ENCODE measurements at regions not wholly inside any gene's neighbourhood (a gene's known extent, or its start where the extent isn't known, plus 50 kb on each side); places are given as distances from the start of the nearest gene placed in this dataset.

GRCh38 chr13:80097561-80097960 is 243.4 kb downstream of the SPRY2 start:
- no peak overlapping the region for H3K27ac ChIP-seq
- no peaks in the 10 kb centered on the region for H3K36me3 ChIP-seq
- H3K9me3 ChIP-seq: no peaks in the 10 kb centered on the region
- H3K4me1 ChIP-seq (ENCODE audit: control insufficient read depth in 1 of 2, insufficient read depth in 1 of 2, low read depth in 1 of 2, low read length in 1 of 2): no peaks in the 10 kb centered on the region
- no peak overlapping the region for H3K4me3 ChIP-seq (ENCODE audit: low read depth in 1 of 2, low read length in 1 of 2)
- H3K27me3 ChIP-seq: no peaks in the 10 kb centered on the region
- no peak for TF ChIP-seq CTCF (IDR thresholded peaks at IDR 0.05)

- no peak for TF ChIP-seq CTCF (IDR thresholded peaks at IDR 0.05)
- Histone ChIP-seq H3K27me3 (no peaks in the 10 kb centered on the region), H3K4me3 (ENCODE audit: low read depth in 1 of 2, low read length in 1 of 2) (no peak overlapping the region), H3K9me3 (no peaks in the 10 kb centered on the region), H3K36me3 (no peaks in the 10 kb centered on the region), H3K4me1 (ENCODE audit: control insufficient read depth in 1 of 2, insufficient read depth in 1 of 2, low read depth in 1 of 2, low read length in 1 of 2) (no peaks in the 10 kb centered on the region), H3K27ac (no peak overlapping the region)
Measured at GRCh38 chr13:80096383-80096782, 244.5 kb downstream of the SPRY2 start.

GRCh38 chr13:80094526-80094925 is 246.4 kb downstream of the SPRY2 start:
- Histone ChIP-seq H3K4me3 (ENCODE audit: low read depth in 1 of 2, low read length in 1 of 2) (no peak overlapping the region), H3K4me1 (ENCODE audit: control insufficient read depth in 1 of 2, insufficient read depth in 1 of 2, low read depth in 1 of 2, low read length in 1 of 2) (no peaks in the 10 kb centered on the region), H3K27ac (no peak overlapping the region), H3K36me3 (no peaks in the 10 kb centered on the region), H3K27me3 (no peaks in the 10 kb centered on the region), H3K9me3 (no peaks in the 10 kb centered on the region)
- no peak for TF ChIP-seq CTCF (IDR thresholded peaks at IDR 0.05)

GRCh38 chr13:80093888-80094287 is 247.0 kb downstream of the SPRY2 start:
- Histone ChIP-seq H3K27me3 (no peaks in the 10 kb centered on the region), H3K36me3 (no peaks in the 10 kb centered on the region), H3K4me3 (ENCODE audit: low read depth in 1 of 2, low read length in 1 of 2) (no peak overlapping the region), H3K9me3 (no peaks in the 10 kb centered on the region), H3K4me1 (ENCODE audit: control insufficient read depth in 1 of 2, insufficient read depth in 1 of 2, low read depth in 1 of 2, low read length in 1 of 2) (no peaks in the 10 kb centered on the region), H3K27ac (no peak overlapping the region)
- TF ChIP-seq CTCF (IDR thresholded peaks at IDR 0.05): no peak

- Histone ChIP-seq H3K4me1 (ENCODE audit: control insufficient read depth in 1 of 2, insufficient read depth in 1 of 2, low read depth in 1 of 2, low read length in 1 of 2) (no peaks in the 10 kb centered on the region), H3K27ac (no peak overlapping the region), H3K4me3 (ENCODE audit: low read depth in 1 of 2, low read length in 1 of 2) (no peak overlapping the region), H3K27me3 (no peaks in the 10 kb centered on the region), H3K9me3 (no peaks in the 10 kb centered on the region), H3K36me3 (no peaks in the 10 kb centered on the region)
- TF ChIP-seq CTCF (IDR thresholded peaks at IDR 0.05): no peak
Measured at GRCh38 chr13:80086304-80086721, 254.6 kb downstream of the SPRY2 start.
